ENCODE measurements at regions not wholly inside any gene's neighbourhood (a gene's known extent, or its start where the extent isn't known, plus 50 kb on each side); places are given as distances from the start of the nearest gene placed in this dataset.

DNA sequence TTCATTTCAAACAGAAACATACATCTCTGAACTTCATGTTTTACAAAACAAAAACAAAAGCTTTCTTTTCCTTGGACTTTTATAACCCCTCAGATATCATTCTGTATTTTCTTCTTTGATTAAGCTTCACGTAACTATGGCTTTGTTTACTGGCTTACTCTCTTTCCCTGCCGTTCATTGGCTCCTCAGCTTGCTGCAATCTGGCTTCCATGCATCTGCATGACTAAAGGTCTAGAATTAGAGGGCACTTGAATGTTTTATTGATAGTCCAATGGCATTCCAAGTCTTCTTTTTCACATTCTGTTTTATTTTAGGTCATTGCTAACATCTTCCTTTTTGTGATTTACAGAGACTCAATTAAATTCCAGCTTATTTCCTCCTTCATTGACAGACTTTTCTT lies 487.6 kb downstream of the GRXCR1 start:
- Histone ChIP-seq H3K4me1 (ENCODE audit: insufficient read depth) (peaks cover 8% of the 10 kb centered on the region; the same call in 1 of the 2 replicates), H3K27me3 (ENCODE audit: insufficient read depth) (no peaks in the 10 kb centered on the region), H2AFZ (no peak overlapping the region), H3K4me3 (no peak overlapping the region), H3F3A (replicated peaks; ENCODE audit: low read depth) (no peaks in the 10 kb centered on the region), H3K27ac (ENCODE audit: low read depth) (no peak overlapping the region), H3K4me2 (no peak overlapping the region; the same call in 1 of the 2 replicates), H3K79me2 (replicated peaks; ENCODE audit: insufficient read depth) (no peaks in the 10 kb centered on the region), H3K36me3 (ENCODE audit: insufficient read depth) (no peaks in the 10 kb centered on the region), H4K20me1 (replicated peaks; ENCODE audit: insufficient read depth) (no peaks in the 10 kb centered on the region), H3K9me2 (ENCODE audit: insufficient read depth) (no peaks in the 10 kb centered on the region)
- Mint-ChIP-seq H3K27me3 (ENCODE audit: insufficient read depth, low read depth, poor library complexity) (no peaks in the 10 kb centered on the region), H3K36me3 (ENCODE audit: low read depth) (no peaks in the 10 kb centered on the region), H3K4me1 (peaks cover 12% of the 10 kb centered on the region), H3K27ac (peak overlapping the region; percentile 64), H3K9me3 (no peaks in the 10 kb centered on the region), H3K4me3 (no peak overlapping the region)
- DNase-seq (ENCODE audit: low spot score) = peak; percentile 58
- ATAC-seq = no peak; the same call in 2 of the 3 replicates
- TF ChIP-seq NANOG (IDR thresholded peaks at IDR 0.05; ENCODE audit: borderline replicate concordance) (0 out of 2 replicates have a peak, but pooled peaks have one; percentile 20), JUNB (IDR thresholded peaks at IDR 0.05; ENCODE audit: unreplicated experiment) (no peak), CREB1 (CRISPR knock-in tag; IDR thresholded peaks at IDR 0.05; ENCODE audit: low read depth) (no peak), POLR2AphosphoS5 (IDR thresholded peaks at IDR 0.05; ENCODE audit: low read depth) (no peak), EZH2 (IDR thresholded peaks at IDR 0.05; ENCODE audit: low read depth, unreplicated experiment) (no peak)
- TF ChIP-seq, protein P1, sequence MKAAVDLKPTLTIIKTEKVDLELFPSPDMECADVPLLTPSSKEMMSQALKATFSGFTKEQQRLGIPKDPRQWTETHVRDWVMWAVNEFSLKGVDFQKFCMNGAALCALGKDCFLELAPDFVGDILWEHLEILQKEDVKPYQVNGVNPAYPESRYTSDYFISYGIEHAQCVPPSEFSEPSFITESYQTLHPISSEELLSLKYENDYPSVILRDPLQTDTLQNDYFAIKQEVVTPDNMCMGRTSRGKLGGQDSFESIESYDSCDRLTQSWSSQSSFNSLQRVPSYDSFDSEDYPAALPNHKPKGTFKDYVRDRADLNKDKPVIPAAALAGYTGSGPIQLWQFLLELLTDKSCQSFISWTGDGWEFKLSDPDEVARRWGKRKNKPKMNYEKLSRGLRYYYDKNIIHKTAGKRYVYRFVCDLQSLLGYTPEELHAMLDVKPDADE (IDR thresholded peaks at IDR 0.05) = no peak
- TF ChIP-seq, protein P2, sequence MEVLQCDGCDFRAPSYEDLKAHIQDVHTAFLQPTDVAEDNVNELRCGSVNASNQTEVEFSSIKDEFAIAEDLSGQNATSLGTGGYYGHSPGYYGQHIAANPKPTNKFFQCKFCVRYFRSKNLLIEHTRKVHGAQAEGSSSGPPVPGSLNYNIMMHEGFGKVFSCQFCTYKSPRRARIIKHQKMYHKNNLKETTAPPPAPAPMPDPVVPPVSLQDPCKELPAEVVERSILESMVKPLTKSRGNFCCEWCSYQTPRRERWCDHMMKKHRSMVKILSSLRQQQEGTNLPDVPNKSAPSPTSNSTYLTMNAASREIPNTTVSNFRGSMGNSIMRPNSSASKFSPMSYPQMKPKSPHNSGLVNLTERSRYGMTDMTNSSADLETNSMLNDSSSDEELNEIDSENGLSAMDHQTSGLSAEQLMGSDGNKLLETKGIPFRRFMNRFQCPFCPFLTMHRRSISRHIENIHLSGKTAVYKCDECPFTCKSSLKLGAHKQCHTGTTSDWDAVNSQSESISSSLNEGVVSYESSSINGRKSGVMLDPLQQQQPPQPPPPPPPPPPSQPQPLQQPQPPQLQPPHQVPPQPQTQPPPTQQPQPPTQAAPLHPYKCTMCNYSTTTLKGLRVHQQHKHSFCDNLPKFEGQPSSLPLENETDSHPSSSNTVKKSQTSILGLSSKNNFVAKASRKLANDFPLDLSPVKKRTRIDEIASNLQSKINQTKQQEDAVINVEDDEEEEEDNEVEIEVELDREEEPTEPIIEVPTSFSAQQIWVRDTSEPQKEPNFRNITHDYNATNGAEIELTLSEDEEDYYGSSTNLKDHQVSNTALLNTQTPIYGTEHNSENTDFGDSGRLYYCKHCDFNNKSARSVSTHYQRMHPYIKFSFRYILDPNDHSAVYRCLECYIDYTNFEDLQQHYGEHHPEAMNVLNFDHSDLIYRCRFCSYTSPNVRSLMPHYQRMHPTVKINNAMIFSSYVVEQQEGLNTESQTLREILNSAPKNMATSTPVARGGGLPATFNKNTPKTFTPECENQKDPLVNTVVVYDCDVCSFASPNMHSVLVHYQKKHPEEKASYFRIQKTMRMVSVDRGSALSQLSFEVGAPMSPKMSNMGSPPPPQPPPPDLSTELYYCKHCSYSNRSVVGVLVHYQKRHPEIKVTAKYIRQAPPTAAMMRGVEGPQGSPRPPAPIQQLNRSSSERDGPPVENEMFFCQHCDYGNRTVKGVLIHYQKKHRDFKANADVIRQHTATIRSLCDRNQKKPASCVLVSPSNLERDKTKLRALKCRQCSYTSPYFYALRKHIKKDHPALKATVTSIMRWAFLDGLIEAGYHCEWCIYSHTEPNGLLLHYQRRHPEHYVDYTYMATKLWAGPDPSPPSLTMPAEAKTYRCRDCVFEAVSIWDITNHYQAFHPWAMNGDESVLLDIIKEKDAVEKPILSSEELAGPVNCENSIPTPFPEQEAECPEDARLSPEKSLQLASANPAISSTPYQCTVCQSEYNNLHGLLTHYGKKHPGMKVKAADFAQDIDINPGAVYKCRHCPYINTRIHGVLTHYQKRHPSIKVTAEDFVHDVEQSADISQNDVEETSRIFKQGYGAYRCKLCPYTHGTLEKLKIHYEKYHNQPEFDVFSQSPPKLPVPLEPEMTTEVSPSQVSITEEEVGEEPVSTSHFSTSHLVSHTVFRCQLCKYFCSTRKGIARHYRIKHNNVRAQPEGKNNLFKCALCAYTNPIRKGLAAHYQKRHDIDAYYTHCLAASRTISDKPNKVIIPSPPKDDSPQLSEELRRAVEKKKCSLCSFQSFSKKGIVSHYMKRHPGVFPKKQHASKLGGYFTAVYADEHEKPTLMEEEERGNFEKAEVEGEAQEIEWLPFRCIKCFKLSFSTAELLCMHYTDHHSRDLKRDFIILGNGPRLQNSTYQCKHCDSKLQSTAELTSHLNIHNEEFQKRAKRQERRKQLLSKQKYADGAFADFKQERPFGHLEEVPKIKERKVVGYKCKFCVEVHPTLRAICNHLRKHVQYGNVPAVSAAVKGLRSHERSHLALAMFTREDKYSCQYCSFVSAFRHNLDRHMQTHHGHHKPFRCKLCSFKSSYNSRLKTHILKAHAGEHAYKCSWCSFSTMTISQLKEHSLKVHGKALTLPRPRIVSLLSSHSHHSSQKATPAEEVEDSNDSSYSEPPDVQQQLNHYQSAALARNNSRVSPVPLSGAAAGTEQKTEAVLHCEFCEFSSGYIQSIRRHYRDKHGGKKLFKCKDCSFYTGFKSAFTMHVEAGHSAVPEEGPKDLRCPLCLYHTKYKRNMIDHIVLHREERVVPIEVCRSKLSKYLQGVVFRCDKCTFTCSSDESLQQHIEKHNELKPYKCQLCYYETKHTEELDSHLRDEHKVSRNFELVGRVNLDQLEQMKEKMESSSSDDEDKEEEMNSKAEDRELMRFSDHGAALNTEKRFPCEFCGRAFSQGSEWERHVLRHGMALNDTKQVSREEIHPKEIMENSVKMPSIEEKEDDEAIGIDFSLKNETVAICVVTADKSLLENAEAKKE (CRISPR knock-in tag; IDR thresholded peaks at IDR 0.05) = no peak

All from GM23338 (cell line).